HG02588 (cell line): ENCODE measurements at regions not wholly inside any gene's neighbourhood (a gene's known extent, or its start where the extent isn't known, plus 50 kb on each side); places are given as distances from the start of the nearest gene placed in this dataset.
"Not testable (repeated sequence)": the region's sequence is repeated elsewhere in the genome, so short reads cannot be mapped to it uniquely, and the experiment has no call there.

Source experiments
- ATAC-seq: cut with Tn5 transposase; IDR thresholded peaks from one replicate; pipeline ENCODE4 v1.9.1; 2021; ENCODE audit warnings: mild to moderate bottlenecking, moderate library complexity; ENCODE audit not compliant: unreplicated experiment

DNA sequence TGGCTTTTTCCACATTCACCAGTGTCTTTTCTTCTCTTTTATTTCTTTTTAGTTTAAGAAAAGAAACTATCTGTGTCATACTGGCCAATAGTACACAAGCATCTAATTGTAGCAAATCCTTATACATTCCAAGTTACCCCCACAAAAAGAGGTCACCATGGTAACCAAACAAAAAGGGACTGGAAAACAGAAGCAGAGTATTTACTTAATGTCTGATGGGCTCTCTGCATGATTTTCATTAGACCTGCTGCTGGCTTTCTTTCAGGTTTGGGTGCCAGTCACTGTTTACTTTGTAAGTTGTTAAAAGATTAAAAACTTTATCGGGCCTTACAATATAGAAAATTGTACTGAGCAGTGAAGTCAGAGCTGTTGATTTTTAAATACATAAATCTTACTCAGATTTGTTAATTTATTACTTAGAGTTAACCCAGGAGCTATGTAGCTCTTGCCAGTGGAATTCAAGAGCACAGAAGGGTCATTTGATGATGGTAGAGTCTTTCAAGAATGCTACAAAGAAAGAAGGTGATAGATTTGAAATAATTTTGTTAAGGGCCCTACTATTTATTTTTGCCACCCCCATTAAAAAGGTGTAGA is 123.9 kb downstream of the BRMS1L start:
- no peak for ATAC-seq

DNA sequence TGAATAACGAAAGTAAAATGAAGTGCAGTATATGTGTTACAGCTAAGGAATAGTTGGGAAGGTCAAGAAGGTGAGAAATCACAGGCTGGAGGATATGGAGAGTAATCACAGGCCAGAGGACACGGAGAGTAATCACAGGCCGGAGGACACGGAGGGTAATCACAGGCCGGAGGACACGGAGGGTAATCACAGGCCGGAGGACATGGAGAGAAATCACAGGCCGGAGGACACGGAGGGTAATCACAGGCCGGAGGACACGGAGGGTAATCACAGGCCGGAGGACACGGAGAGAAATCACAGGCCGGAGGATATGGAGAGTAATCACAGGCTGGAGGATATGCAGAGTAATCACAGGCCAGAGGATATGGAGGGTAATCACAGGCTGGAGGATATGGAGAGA is 121.8 kb downstream of the BRMS1L start:
- not testable (repeated sequence) for ATAC-seq

DNA sequence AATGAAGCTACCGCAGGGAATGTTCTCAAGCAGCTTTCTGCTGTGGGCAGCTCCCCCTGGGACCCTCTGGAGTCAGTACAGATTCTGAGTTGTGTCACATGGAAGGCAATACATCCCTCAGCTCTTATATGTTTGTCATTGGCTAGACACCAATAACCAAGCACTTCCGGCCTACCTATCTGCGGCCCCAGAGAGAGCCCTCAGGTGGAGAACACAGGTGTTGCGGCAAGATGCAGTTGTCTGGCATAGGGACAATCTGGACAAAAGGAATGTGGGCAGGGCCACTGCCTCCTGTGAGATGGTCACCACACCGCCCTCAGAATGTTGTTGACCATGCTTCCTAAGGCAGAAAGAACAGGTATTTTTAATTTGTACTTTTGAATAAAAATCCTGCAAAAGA is 118.7 kb downstream of the BRMS1L start:
- ATAC-seq = no peak

DNA sequence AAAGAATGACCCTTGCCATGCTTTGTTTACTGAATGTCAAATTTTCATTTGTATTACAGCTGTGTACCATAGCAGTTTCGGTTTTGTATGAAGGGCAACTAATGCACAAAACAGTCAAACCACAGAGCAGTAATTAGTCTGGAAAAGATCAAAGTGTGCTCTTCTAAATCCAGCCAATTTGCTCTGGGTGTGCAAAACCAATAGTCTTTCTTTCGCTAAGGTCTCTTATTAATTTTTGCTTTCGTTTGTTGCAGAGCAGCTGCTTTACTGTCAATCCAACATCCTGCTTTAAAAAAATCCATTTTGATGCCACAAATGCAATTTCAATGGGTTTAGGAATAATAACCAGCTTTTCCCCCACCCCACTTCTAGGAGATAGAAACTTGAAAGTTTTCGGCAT is 114.2 kb downstream of the BRMS1L start:
- ATAC-seq = peak; percentile 60

DNA sequence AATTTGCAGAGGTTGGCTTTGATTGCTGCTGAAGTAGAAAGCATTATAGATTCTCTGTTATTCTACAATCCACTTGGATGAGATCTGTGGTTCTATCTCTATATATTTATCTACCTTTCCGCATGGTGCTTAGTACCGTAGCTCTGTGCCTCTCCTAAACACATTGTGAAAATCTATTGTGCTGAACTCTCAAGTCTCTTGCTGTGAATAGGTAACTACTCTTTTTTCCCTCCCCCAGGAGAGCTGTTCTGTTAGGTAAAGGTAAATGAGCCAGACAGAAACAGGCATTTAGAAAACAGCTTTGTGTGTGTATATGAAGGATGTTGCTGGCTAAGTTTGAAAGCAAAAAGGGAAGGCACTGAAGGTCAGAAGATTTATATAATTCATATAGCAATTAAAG is 112.6 kb downstream of the BRMS1L start:
- no peak for ATAC-seq

DNA sequence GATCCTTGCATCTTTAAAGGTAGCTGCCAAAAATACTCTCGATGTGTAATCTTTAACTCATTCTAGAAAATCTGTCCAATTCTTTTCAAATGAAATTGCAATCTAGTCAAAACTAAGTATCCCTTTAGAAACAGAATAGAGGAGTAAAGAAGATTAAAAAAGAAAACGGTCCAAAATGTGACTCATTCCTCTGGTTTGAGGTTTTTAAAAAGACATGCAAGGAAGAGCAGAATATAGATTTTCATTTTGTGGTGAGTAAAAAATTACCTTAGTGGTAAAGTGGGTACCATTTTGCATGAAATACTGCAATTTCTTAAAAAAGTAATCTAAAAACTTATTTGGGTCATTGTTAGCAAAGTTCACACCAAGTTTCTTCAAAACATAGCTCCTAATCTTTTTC is 108.4 kb downstream of the BRMS1L start:
- ATAC-seq = peak; percentile 57

DNA sequence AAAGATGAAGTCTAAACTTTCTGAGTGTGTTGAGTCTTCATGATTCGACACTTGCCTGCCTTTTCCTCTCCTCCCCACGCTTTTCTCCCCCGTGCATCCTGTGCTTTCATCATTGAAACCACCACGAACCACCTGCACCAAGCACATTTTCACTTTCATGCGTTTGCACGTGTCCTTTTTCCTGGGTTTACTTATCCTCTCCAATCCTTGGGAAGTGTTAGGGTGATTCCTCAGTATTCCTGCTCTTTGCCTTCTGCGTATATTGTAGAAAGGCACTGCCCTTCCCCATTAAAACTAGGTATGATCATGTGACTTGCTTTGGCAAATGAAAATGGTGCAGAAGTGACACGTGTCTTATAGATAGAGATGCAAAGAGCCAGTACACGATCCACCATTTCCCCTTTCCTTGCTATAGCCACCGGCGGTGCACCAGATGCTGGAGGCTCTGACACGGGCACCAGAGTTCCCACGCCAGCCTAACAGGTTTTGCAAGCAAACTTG is 106.6 kb downstream of the BRMS1L start:
- ATAC-seq = peak; percentile 48

DNA sequence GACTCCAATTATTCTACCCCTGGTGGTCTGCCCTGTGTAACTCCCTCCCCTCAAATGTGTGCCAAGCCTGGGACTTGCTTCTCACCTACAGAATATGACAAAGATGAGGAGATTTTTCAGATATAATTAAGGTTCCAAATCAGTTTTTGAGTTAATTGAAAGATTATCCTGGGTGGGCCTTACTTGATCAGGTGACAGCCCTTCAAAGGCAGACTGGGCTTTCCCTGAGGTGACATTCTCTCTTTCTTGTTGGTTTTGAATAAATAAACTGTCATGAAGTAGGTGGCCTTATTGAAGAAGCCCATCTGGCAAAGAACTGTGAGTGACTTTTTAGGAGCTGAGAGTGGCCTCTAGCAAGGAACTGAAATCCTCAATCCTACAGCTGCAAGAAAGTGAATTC is 106.0 kb downstream of the BRMS1L start:
- ATAC-seq = peak; percentile 14

DNA sequence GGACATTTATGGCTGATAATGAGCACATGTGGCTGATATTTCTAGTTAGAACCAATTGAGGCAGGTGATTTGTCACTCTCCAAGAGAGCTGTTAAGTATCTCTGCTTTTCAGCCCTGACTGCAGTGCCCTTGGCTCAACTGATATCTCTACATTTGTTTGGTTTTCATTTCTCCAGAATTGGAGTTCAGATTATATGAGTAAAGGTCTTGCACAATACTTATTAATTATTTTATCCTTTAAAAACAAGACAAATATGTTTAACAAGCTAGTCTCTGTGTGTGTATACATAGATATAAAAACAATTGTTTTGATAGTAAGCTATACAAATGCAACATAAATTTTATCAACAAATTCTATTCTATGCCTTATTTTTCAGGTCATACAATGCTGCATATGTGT is 105.2 kb downstream of the BRMS1L start:
- ATAC-seq = no peak

DNA sequence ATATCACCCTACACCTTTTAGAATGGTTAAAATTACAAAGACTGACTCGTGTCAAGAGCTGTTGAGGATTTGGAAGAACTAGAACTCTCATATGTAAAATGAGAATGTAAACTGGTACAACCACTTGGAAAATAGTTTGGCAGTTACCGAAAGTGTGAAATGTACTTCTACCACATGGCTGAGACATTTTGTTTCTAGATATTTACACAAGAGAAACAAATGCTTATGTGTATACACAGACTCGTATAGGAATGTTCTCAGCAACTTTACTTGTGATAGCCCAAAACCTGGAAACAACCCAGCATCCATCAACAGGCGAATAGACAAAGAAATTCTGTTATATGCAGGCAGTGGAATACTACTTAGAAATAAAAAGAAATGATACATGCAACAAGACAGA is 103.0 kb downstream of the BRMS1L start:
- no peak for ATAC-seq

DNA sequence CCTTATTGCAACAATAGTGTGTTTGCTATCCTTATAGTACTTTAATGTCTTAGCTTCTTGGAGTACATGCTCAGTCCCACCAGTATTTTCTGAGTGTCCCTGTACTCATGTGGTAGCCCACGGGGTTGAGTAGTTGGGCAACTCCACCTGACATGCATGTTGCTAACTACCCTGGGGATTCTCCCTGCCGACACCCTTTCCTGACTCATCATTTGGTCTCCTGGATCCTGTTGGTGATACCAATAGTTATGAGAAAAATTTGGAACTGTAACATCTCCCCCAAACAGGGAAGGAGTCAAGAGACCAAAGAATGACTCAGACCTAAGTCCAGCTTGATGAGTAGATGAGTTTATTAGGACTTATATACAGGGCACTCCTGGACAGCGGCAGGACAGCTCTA is 101.6 kb downstream of the BRMS1L start:
- no peak for ATAC-seq

DNA sequence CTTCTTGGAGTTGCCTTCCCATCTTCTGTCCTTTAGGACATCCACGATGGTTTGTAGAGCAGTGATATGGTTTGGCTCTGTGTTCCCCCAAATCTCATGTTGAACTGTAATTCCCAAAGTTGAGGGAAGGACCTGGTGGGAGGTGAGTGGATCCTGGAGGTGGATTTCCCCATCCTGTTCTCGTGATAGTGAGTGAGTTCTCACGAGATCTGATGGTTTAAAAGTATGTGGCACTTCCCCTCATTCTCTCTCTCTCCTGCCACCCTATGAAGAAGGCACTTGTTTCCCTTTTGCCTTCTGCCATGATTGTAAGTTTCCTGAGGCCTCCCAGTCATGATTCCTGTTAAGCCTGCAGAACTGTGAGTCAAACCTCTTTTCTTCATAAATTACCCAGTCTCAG is 99.2 kb downstream of the BRMS1L start:
- ATAC-seq = no peak

DNA sequence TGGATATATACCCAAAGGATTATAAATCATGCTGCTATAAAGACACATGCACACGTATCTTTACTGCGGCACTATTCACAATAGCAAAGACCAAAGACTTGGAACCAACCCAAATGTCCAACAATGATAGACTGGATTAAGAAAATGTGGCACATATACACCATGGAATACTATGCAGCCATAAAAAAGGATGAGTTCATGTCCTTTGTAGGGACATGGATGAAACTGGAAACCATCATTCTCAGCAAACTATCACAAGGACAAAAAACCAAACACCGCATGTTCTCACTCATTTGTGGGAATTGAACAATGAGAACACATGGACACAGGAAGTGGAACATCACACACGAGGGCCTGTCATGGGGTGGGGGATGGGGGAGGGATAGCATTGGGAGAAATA is 96.5 kb downstream of the BRMS1L start:
- not testable (repeated sequence) for ATAC-seq

DNA sequence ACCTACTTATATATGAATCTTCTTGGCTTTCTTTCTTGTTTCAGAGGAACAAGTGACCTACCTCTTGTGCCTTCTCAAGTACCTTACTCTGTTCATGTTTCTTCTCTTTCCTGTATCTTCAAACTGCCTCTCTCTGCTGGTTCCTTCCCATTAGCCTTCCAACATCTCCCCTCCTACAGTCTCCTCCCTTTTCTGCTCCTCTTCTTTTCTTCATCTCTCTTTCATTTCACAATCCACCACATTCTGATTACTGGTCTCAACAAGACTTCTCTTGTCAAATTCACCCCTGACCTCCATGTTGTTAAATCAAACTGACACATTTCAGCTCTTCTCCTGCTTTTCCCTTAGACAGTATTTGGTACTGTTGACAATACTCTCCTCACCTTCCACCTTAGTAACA is 95.6 kb downstream of the BRMS1L start:
- no peak for ATAC-seq
